ENCODE measurements at regions not wholly inside any gene's neighbourhood (a gene's known extent, or its start where the extent isn't known, plus 50 kb on each side); places are given as distances from the start of the nearest gene placed in this dataset.

DNA sequence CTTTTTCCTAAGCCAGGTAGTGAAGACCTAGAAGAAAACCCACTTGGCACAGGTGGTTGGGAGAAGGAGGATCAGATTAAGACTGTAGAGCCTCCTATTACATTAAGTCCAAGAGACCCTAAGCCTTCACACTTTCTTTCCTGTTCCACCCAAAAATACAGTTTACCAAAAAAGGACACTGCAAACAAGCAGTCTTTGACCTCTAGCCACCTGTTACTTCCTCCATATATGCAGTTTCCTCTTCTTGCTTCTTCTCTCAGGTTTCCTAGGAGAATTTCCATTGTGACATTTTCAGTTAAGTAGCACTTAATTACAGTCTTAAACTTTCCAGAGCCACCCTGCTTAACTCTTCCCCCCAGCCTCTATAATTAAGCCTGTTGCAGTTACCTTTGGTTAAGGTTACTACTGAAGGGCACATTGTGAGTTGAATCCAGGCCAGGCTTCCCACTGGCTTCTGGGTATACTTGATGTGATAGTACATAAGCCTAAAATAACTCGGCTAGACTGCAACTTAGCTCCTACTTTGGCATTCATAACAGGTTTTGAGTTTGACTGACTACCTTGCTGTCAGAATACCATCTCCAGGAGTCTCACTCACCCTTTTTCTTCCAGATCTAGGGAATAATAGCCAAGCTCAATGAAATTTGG, 114.2 kb upstream of the UMPS start:
- TF ChIP-seq, protein P1, sequence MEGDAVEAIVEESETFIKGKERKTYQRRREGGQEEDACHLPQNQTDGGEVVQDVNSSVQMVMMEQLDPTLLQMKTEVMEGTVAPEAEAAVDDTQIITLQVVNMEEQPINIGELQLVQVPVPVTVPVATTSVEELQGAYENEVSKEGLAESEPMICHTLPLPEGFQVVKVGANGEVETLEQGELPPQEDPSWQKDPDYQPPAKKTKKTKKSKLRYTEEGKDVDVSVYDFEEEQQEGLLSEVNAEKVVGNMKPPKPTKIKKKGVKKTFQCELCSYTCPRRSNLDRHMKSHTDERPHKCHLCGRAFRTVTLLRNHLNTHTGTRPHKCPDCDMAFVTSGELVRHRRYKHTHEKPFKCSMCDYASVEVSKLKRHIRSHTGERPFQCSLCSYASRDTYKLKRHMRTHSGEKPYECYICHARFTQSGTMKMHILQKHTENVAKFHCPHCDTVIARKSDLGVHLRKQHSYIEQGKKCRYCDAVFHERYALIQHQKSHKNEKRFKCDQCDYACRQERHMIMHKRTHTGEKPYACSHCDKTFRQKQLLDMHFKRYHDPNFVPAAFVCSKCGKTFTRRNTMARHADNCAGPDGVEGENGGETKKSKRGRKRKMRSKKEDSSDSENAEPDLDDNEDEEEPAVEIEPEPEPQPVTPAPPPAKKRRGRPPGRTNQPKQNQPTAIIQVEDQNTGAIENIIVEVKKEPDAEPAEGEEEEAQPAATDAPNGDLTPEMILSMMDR (IDR thresholded peaks at IDR 0.05), result no peak
- Histone ChIP-seq H3K4me3 (ENCODE audit: low read length) (no peak overlapping the region), H3K9me3 (ENCODE audit: control insufficient read depth, insufficient read depth, low read length) (no peaks in the 10 kb centered on the region), H3K4me1 (ENCODE audit: control insufficient read depth, insufficient read depth, low read length) (peaks cover 21% of the 10 kb centered on the region), H3K27ac (ENCODE audit: low read length) (no peak overlapping the region), H3K36me3 (ENCODE audit: control insufficient read depth, insufficient read depth, low read length) (no peaks in the 10 kb centered on the region), H3K27me3 (ENCODE audit: control insufficient read depth, insufficient read depth, low read length) (no peaks in the 10 kb centered on the region)
- peak overlapping the region; percentile 7 to 14 for H3K27ac Mint-ChIP-seq
- H3K4me3 Mint-ChIP-seq, result no peak overlapping the region
- H3K27me3 Mint-ChIP-seq (ENCODE audit: low read depth in 2 of 2), result no peaks in the 10 kb centered on the region
- H3K4me1 Mint-ChIP-seq, result peaks cover 30 to 31% of the 10 kb centered on the region in 2 donors
- intact Hi-C loops (cut with micrococcal nuclease), result no loop called here
- no peaks in the 10 kb centered on the region for H3K36me3 Mint-ChIP-seq
- WGBS (ENCODE audit: insufficient coverage), result 75% methylated on average over 1 of the region's 1 CpG
- DNase-seq (no peak), ATAC-seq (no peak)
- no peaks in the 10 kb centered on the region for H3K9me3 Mint-ChIP-seq

DNA sequence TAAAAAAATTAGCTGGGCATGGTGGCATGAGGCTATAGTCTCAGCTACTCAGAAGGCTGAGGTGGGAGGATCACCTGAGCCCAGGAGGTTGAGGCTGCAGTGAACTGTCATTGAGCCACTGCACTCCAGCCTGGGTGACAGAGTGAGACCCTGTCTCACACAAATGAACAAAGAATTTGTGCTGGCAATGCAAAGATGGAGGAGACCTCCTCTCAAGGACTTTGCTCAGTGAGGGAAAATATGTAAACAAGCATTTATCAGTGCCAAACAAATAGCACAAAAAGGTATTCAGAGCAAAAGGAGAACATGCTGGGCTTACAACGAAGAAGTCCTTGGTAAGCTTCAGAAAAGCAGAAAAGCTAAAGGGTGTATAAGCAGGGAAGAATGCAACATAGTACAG, 113.1 kb upstream of the UMPS start:
- TF ChIP-seq, protein P1 (IDR thresholded peaks at IDR 0.05), result no peak
- no peak overlapping the region for H3K27ac Mint-ChIP-seq
- DNase-seq (no peak), ATAC-seq (no peak)
- Histone ChIP-seq H3K27ac (ENCODE audit: low read length) (no peak overlapping the region), H3K27me3 (ENCODE audit: control insufficient read depth, insufficient read depth, low read length) (no peaks in the 10 kb centered on the region), H3K36me3 (ENCODE audit: control insufficient read depth, insufficient read depth, low read length) (no peaks in the 10 kb centered on the region), H3K4me3 (ENCODE audit: low read length) (no peak overlapping the region), H3K9me3 (ENCODE audit: control insufficient read depth, insufficient read depth, low read length) (no peaks in the 10 kb centered on the region), H3K4me1 (ENCODE audit: control insufficient read depth, insufficient read depth, low read length) (peaks cover 25% of the 10 kb centered on the region)
- 96% methylated on average over 1 of the region's 1 CpG for WGBS (ENCODE audit: insufficient coverage)
- peaks cover 37 to 38% of the 10 kb centered on the region in 2 donors for H3K4me1 Mint-ChIP-seq
- H3K4me3 Mint-ChIP-seq, result no peak overlapping the region
- no peaks in the 10 kb centered on the region for H3K9me3 Mint-ChIP-seq
- intact Hi-C loops (cut with micrococcal nuclease), result no loop called here
- H3K36me3 Mint-ChIP-seq, result no peaks in the 10 kb centered on the region
- no peaks in the 10 kb centered on the region for H3K27me3 Mint-ChIP-seq (ENCODE audit: low read depth in 2 of 2)

DNA sequence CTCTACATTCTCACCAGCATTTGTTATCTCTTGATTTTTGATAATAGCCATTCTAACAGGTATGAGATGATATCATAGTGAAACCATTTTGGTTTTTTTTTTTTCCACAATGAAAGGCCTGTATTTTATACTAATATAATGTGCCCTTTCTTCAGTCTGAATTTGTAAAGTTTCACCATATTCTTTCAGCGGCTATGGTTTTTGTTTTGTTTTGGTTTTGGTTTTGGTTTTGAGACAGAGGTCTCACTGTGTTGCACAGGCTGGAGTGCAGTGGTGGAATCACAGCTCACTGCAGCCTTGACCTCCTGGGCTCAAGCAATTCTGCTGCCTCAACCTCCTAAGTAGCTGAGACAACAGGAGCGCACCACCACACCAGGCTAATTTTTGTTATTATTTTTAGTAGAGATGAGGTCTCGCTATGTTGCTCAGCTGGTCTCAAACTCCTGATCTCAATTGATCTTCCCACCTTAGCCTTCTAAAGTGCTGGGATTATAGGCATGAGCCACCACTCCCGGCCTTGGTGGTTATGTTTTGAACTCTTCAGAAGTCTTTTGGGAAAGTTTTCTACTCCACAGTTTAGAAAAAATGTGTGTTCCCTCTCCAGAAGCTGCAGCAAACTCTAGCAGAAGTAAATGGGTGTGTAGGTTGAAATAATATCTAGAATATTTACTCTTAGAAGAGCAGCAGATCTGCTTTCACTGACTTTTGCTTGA, 110.2 kb upstream of the UMPS start:
- WGBS (ENCODE audit: insufficient coverage), result 58% methylated on average over 2 of the region's 4 CpGs
- no peaks in the 10 kb centered on the region for H3K27me3 Mint-ChIP-seq (ENCODE audit: low read depth in 2 of 2)
- H3K27ac Mint-ChIP-seq, result peak overlapping the region; percentile 93 to 94
- H3K27me3 ChIP-seq (ENCODE audit: control insufficient read depth, insufficient read depth, low read length), result no peaks in the 10 kb centered on the region
- DNase-seq, result peak in 1 of 2 donors; percentile 15
- H3K4me1 Mint-ChIP-seq, result peaks cover 45 to 50% of the 10 kb centered on the region in 2 donors
- no peaks in the 10 kb centered on the region for H3K9me3 Mint-ChIP-seq
- no peaks in the 10 kb centered on the region for H3K36me3 ChIP-seq (ENCODE audit: control insufficient read depth, insufficient read depth, low read length)
- peak; percentile 62 to 67 (median 66) for ATAC-seq
- intact Hi-C loops (cut with micrococcal nuclease), result loop anchor here (1.0 kb wide), 2 partner anchors 32 to 69 kb away; no protein-coding TSS in a partner anchor
- H3K4me1 ChIP-seq (ENCODE audit: control insufficient read depth, insufficient read depth, low read length), result peaks cover 25% of the 10 kb centered on the region
- H3K4me3 ChIP-seq (ENCODE audit: low read length), result no peak overlapping the region
- H3K9me3 ChIP-seq (ENCODE audit: control insufficient read depth, insufficient read depth, low read length), result no peaks in the 10 kb centered on the region
- TF ChIP-seq, protein P1 (IDR thresholded peaks at IDR 0.05), result no peak
- no peaks in the 10 kb centered on the region for H3K36me3 Mint-ChIP-seq
- H3K27ac ChIP-seq (ENCODE audit: low read length), result peak overlapping the region; percentile 60
- peak overlapping the region; percentile 86 for H3K4me3 Mint-ChIP-seq

Measured in natural killer cell (primary cell).